AG09309 (cell line): ENCODE measurements at regions not wholly inside any gene's neighbourhood (a gene's known extent, or its start where the extent isn't known, plus 50 kb on each side); places are given as distances from the start of the nearest gene placed in this dataset.

Source experiments
- DNase-seq: peaks from one replicate; pipeline ENCODE4 v3.0.0-alpha.2; 2010; ENCODE audit warnings: low read depth
- H3K4me3 ChIP-seq: 2 replicates; pipeline ENCODE4 v1.5.1; 2011; ENCODE audit warnings: mild to moderate bottlenecking, low read depth, low read length, moderate library complexity; ENCODE audit not compliant: control insufficient read depth
- CTCF ChIP-seq: IDR thresholded peaks from 2 replicates; pipeline ENCODE4 v1.5.1; 2011; ENCODE audit warnings: mild to moderate bottlenecking, low read depth, low read length, inconsistent platforms; ENCODE audit not compliant: insufficient read depth, control insufficient read depth; ENCODE audit errors: missing control alignments

DNA sequence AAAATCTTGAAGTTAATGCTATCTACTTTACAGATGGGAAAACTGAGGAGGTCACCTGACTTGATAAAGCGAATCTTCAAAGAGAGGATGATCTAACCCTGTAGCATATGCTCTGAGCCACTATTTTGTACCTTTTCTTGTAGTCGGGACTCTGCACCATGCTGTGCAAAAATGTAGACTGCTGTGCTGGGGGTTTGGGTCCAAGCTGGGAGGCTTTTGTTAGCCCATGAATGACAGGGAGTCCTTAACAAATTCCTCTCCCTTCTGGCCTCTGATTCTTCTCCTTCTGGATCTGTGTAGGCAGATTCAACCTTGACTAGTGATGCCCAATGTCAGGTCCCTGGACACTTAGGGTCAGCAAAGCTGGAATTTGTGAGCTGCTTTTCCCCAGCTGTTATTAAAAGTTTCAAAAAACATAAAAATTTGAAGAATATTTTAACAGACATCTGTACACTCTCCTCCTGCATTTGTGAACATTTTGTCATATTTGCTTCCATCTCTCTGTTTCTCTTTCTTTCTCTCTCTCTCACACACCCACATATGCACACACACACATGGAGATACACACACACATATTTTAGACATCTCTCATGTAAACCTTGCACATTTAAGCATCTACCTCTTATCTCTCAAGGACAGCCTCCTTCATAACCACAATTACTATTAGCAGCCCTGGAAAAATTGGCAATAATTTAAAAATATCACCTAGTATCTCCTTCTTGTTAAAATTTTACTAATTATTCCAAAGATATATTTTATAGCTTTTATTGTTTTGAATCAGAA lies 335.0 kb upstream of the TRIB2 start:
- no peak for DNase-seq
- no peak for TF ChIP-seq CTCF
- no peak overlapping the region for H3K4me3 ChIP-seq

DNA sequence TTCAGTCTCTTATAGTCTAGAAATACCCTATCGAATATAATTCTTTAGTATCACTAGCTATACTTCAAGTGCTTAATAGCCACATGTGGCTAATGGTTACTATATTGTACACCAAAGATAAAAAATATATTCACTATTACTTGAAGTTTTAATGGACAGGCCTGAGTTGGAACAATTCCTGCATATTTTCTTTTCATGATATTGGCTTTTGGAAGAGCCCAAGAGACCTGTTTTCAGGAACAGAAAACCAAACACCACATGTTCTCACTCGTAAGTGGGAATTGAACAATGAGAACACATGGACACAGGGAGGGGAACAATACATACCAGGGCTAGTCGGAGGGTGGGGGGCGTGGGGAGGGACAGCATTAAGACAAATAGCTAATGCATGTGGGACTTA lies 334.4 kb upstream of the TRIB2 start:
- TF ChIP-seq CTCF: no peak
- no peak overlapping the region for H3K4me3 ChIP-seq
- DNase-seq: no peak

DNA sequence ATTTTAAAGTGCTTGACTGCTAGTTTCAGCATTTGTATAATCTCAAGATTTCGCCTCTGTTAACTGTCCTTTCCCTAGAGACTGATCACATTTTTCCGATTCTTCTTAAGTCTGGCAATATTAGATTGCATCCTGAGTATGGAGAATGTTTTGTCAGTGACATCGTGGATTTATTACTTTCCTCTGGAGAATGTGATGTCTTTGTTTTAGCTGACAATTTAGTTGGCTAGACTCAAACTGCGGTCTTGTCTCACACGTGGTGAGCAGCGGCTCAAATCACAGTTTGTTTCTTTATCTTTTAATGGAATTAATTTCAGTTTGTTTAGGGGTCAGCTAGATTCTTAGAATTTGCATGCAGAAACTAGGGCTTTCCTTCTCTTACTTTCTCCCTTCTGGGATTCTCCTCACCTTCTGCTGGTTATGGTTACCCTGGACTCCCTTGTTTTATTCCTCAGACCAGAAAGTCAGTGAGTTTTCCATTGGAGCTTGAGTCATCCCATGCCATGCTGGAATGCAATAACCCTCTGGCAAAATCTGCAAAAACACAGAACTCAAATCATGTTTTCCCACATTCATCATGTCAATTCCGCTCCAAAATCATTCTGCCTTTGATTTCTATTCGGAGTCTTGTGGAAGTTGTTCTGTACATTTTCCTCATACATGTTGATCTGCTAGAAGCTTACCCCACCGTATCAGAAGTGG lies 327.2 kb upstream of the TRIB2 start:
- H3K4me3 ChIP-seq: no peak overlapping the region
- TF ChIP-seq CTCF: no peak
- DNase-seq: no peak

- H3K4me3 ChIP-seq: no peak overlapping the region
- TF ChIP-seq CTCF: no peak
- DNase-seq: no peak
Measured at GRCh38 chr2:12391116-12391515, 325.6 kb upstream of the TRIB2 start.

- no peak for DNase-seq
- no peak overlapping the region for H3K4me3 ChIP-seq
- no peak for TF ChIP-seq CTCF
Measured at GRCh38 chr2:12396699-12397098, 320.0 kb upstream of the TRIB2 start.

- no peak for TF ChIP-seq CTCF
- H3K4me3 ChIP-seq: no peak overlapping the region
- DNase-seq: no peak
Measured at GRCh38 chr2:12397854-12398253, 318.9 kb upstream of the TRIB2 start.
